ENCODE measurements at regions not wholly inside any gene's neighbourhood (a gene's known extent, or its start where the extent isn't known, plus 50 kb on each side); places are given as distances from the start of the nearest gene placed in this dataset.
"Not testable (repeated sequence)": the region's sequence is repeated elsewhere in the genome, so short reads cannot be mapped to it uniquely, and the experiment has no call there.

GRCh38 chr21:9697751-9698150, 823.6 kb upstream of the TPTE start:
- not testable (repeated sequence) for DNase-seq

- DNase-seq, result not testable (repeated sequence)
Observed at GRCh38 chr21:9705016-9705415, 816.4 kb upstream of the TPTE start.

- DNase-seq, result not testable (repeated sequence)
Observed at GRCh38 chr21:9705455-9705854, 815.9 kb upstream of the TPTE start.

- DNase-seq, result not testable (repeated sequence)
Observed at GRCh38 chr21:9724542-9724941, 796.8 kb upstream of the TPTE start.

- not testable (repeated sequence) for DNase-seq
Observed at GRCh38 chr21:9727187-9727586, 794.2 kb upstream of the TPTE start.

GRCh38 chr21:9728219-9728992, 793.0 kb upstream of the TPTE start:
- DNase-seq, result not testable (repeated sequence)

- DNase-seq, result no peak
Observed at GRCh38 chr21:9730866-9731265, 790.5 kb upstream of the TPTE start.

GRCh38 chr21:9731317-9731716, 790.1 kb upstream of the TPTE start:
- not testable (repeated sequence) for DNase-seq

- not testable (repeated sequence) for DNase-seq
Observed at GRCh38 chr21:9732605-9733004, 788.8 kb upstream of the TPTE start.

GRCh38 chr21:9733761-9734558, 787.4 kb upstream of the TPTE start:
- DNase-seq, result not testable (repeated sequence)

- DNase-seq, result no peak
Observed at GRCh38 chr21:9735421-9735961, 785.9 kb upstream of the TPTE start.

- not testable (repeated sequence) for DNase-seq
Observed at GRCh38 chr21:9737301-9737700, 784.1 kb upstream of the TPTE start.

- DNase-seq, result not testable (repeated sequence)
Observed at GRCh38 chr21:9737871-9738515, 783.4 kb upstream of the TPTE start.

- no peak for DNase-seq
Observed at GRCh38 chr21:9738527-9738926, 782.9 kb upstream of the TPTE start.

GRCh38 chr21:9739240-9739639, 782.1 kb upstream of the TPTE start:
- DNase-seq, result no peak

- DNase-seq, result not testable (repeated sequence)
Observed at GRCh38 chr21:9740177-9740941, 781.0 kb upstream of the TPTE start.

- DNase-seq, result not testable (repeated sequence)
Observed at GRCh38 chr21:9740991-9741742, 780.2 kb upstream of the TPTE start.

GRCh38 chr21:9743566-9743965, 777.8 kb upstream of the TPTE start:
- not testable (repeated sequence) for DNase-seq

- DNase-seq, result not testable (repeated sequence)
Observed at GRCh38 chr21:9744166-9744565, 777.2 kb upstream of the TPTE start.

GRCh38 chr21:9744593-9744992, 776.8 kb upstream of the TPTE start:
- DNase-seq, result not testable (repeated sequence)

- DNase-seq, result not testable (repeated sequence)
Observed at GRCh38 chr21:9745457-9746108, 775.8 kb upstream of the TPTE start.

All from T-helper 9 cell (primary cell).